ENCODE measurements at regions not wholly inside any gene's neighbourhood (a gene's known extent, or its start where the extent isn't known, plus 50 kb on each side); places are given as distances from the start of the nearest gene placed in this dataset.

DNA sequence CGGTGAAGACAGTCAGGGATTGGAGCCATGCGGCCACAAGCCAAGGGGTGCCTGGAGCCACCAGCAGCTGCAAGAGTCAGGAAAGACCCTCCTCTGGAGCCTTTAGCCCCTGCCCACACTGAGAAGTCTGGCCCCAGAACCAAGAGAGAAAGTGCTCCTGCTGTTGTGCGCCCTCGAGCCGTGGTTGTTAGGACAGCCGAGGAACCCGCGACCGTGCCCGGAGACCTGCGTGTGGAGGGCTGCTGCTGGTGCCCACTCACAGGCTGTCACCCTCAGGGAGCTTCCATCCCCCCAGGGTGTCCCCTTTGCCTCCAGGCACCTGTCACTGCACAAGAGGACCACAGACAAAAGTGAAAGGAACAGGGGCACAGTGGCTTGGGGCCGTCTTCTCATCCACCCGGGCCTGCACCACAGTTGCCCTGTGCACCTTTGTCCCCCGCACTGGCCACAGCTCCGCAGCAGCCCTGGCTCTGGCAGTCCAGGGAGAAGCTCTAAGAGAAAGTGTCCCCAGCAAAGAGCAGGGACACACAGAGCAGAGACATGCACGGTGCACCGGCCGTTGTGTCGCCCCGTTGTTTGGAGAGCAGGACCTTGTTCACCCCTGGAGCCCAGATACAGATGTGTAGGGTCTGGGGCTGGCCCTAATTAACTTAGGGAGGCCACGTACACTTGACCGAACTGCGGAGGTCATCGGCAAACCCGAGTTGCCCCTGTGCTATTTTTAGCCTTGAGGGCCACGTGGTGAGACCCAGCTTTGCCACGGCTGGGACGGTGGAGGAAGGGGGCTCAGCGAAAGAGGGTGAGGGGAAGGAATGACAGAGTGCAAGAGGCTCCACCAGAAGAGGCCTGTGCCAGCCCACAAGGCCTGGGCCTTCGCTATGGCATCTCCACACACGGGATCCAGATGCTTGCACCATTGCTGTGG lies 329.2 kb downstream of the C16orf95 start:
- no peak for TF ChIP-seq POLR2AphosphoS5 (IDR thresholded peaks at IDR 0.05; ENCODE audit: low read depth, low read length)
- no peak for TF ChIP-seq TAF1 (IDR thresholded peaks at IDR 0.05; ENCODE audit: borderline replicate concordance, low read depth, low read length)
- no peak for TF ChIP-seq POLR2A (IDR thresholded peaks at IDR 0.05; ENCODE audit: low read depth, low read length)

Data from GM12892 (cell line).